ENCODE measurements at regions not wholly inside any gene's neighbourhood (a gene's known extent, or its start where the extent isn't known, plus 50 kb on each side); places are given as distances from the start of the nearest gene placed in this dataset.

DNA sequence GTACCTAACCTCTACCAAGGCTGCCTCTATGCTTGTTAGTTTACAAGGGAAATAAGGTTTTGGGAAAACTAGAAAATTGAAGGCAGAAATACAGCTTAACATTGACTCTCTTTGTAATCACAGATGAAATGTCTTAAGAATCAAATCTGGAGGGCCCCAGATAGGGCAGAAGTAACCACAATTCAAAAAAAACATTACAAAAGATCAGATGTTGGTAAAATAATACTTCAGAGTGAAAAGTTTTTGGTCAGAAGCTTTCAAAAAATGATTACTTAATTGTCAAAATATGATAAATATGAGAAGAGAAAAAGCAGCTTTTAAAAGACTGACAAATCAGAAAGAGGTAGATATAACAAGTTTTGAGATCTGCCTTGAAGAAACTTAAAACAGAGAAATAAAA lies 425.1 kb upstream of the NECTIN3 start:
- H3K9me3 ChIP-seq, result no peaks in the 10 kb centered on the region
- intact Hi-C loops (cut with DNase I), result no loop called here
- no peak for DNase-seq (ENCODE audit: low spot score in 2 of 2)
- no peaks in the 10 kb centered on the region for H3K36me3 ChIP-seq
- no peak overlapping the region for H3K4me3 ChIP-seq
- H3K27ac ChIP-seq, result no peak overlapping the region
- H3K27me3 ChIP-seq, result no peaks in the 10 kb centered on the region
- H3K4me1 ChIP-seq, result no peaks in the 10 kb centered on the region
- TF ChIP-seq, protein P1, sequence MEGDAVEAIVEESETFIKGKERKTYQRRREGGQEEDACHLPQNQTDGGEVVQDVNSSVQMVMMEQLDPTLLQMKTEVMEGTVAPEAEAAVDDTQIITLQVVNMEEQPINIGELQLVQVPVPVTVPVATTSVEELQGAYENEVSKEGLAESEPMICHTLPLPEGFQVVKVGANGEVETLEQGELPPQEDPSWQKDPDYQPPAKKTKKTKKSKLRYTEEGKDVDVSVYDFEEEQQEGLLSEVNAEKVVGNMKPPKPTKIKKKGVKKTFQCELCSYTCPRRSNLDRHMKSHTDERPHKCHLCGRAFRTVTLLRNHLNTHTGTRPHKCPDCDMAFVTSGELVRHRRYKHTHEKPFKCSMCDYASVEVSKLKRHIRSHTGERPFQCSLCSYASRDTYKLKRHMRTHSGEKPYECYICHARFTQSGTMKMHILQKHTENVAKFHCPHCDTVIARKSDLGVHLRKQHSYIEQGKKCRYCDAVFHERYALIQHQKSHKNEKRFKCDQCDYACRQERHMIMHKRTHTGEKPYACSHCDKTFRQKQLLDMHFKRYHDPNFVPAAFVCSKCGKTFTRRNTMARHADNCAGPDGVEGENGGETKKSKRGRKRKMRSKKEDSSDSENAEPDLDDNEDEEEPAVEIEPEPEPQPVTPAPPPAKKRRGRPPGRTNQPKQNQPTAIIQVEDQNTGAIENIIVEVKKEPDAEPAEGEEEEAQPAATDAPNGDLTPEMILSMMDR (IDR thresholded peaks at IDR 0.05), result no peak

DNA sequence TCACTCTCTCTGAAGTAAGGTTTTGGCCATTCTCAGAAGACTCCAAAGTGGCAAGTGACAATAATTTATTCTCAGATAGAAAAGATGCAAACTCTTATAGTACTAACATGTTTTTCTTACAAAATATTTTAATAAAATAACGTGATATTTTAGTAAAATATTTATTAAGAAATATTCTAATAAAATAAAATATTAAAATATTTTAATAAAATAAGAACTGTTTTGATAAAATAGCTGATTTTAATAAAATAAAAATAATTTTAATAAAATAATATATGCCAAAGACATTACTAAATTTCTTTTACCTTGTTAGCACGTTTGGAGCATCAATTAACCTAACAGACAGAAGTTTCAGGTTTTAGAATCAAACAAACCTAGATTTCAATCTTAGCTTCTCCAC lies 424.0 kb upstream of the NECTIN3 start:
- no peak overlapping the region for H3K27ac ChIP-seq
- intact Hi-C loops (cut with DNase I), result no loop called here
- no peak overlapping the region for H3K4me3 ChIP-seq
- H3K36me3 ChIP-seq, result no peaks in the 10 kb centered on the region
- DNase-seq (ENCODE audit: low spot score in 2 of 2), result no peak
- TF ChIP-seq, protein P1 (IDR thresholded peaks at IDR 0.05), result no peak
- no peaks in the 10 kb centered on the region for H3K27me3 ChIP-seq
- H3K4me1 ChIP-seq, result no peaks in the 10 kb centered on the region
- H3K9me3 ChIP-seq, result no peaks in the 10 kb centered on the region

DNA sequence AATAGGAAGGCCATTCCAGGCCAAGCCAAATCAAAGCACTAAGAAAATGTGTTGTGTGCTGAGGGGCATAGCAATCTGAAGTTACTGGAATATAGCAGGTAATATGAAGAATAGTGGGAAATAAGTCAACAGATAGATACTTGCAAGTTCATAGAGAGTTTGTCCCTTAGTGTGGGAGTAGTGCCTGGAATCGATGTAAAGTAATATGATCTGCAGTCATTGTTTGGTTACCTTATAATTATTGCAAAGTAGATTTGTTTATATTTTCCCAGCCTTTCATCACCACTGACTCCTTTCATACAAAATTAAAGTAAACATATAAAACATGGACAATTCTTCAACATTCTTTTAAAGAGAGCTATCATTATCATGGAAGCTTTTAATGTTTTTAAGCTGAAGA lies 420.9 kb upstream of the NECTIN3 start:
- TF ChIP-seq, protein P1 (IDR thresholded peaks at IDR 0.05), result no peak
- H3K27ac ChIP-seq, result no peak overlapping the region
- no peak for DNase-seq (ENCODE audit: low spot score in 2 of 2)
- H3K9me3 ChIP-seq, result no peaks in the 10 kb centered on the region
- no peaks in the 10 kb centered on the region for H3K27me3 ChIP-seq
- intact Hi-C loops (cut with DNase I), result no loop called here
- H3K4me3 ChIP-seq, result no peak overlapping the region
- H3K36me3 ChIP-seq, result no peaks in the 10 kb centered on the region
- H3K4me1 ChIP-seq, result no peaks in the 10 kb centered on the region

DNA sequence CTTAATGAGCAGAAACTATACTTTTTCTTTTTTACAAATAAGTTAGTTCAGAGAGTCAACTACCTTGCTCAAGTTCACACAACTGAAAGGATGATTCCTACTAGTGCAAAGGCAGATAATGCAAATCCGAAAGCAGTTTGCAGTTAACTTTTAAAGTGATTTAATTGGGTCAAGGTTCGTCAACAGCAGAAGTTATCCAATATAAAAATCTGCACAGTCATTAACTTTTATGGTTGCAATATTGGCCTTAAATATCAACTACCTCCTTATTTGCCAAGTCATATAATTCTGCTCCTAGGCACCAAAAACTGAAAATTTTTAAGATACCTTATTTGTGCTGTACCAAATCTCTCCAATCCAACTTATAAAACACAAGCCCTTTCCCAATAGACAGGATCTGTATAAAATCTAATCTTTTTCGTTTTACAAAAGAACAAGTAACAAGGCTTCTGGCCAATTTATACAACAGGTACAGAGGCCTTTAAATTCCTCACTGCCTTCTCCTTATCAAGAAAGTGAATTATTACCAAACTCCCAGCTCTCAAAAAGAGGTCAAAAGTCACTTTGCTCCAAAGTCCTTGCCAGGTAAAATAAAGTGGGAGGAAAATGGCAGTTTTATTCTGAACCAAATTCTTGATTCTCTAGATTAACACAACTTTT lies 416.6 kb upstream of the NECTIN3 start:
- H3K9me3 ChIP-seq, result no peaks in the 10 kb centered on the region
- H3K36me3 ChIP-seq, result no peaks in the 10 kb centered on the region
- no peaks in the 10 kb centered on the region for H3K27me3 ChIP-seq
- intact Hi-C loops (cut with DNase I), result no loop called here
- H3K27ac ChIP-seq, result no peak overlapping the region
- no peaks in the 10 kb centered on the region for H3K4me1 ChIP-seq
- H3K4me3 ChIP-seq, result no peak overlapping the region
- TF ChIP-seq, protein P1 (IDR thresholded peaks at IDR 0.05), result no peak
- DNase-seq (ENCODE audit: low spot score in 2 of 2), result no peak

DNA sequence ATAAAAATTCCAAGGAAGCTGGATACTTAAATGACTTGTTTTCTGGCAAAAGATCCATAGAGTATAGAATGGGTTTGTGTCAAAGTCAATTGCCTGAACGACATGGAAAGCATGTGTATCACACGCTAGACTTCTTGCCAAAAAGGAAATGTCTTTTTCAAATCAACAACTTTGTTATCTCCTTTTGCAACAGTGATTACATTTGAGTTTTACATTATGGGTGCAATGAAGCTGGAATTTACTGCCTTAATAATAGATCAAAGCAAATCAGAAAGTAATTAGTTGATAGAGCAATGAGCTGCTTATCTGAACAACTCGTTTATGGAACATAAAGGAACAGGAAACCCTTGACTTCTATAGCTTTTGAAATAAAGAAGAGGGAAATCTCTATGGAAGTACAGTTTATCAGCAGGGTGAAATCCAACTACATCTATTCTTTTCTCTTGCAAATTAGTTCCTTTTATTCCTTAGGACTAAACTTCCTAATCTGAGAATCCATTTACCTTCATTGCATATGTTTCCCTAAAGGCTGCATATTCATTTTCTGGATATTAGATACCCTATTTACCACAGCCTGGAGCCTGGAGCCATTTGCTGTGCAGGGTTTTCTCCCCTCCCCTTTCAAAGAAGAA lies 415.1 kb upstream of the NECTIN3 start:
- Histone ChIP-seq H3K27ac (no peak overlapping the region), H3K9me3 (no peaks in the 10 kb centered on the region)
- intact Hi-C loops (cut with DNase I), result no loop called here

More for the DNA sequence above, 415.1 kb upstream of the NECTIN3 start:
- DNase-seq (ENCODE audit: low spot score in 2 of 2), result no peak
- Histone ChIP-seq H3K27me3 (no peaks in the 10 kb centered on the region), H3K4me3 (no peak overlapping the region), H3K4me1 (no peaks in the 10 kb centered on the region), H3K36me3 (no peaks in the 10 kb centered on the region)
- TF ChIP-seq, protein P1 (IDR thresholded peaks at IDR 0.05), result no peak
